Activated CD8-positive, alpha-beta memory T cell treated with anti-CD3 and anti-CD28 coated beads for 24 hours (primary cell): ENCODE measurements at regions not wholly inside any gene's neighbourhood (a gene's known extent, or its start where the extent isn't known, plus 50 kb on each side); places are given as distances from the start of the nearest gene placed in this dataset.

ENCODE experiments used
- DNase-seq: peaks from one replicate; pipeline ENCODE4 v3.0.0-alpha.2; 2020

GRCh38 chr12:38141239-38141638 is 175.3 kb upstream of the ALG10B start:
- no peak for DNase-seq

- DNase-seq = no peak
Observed at GRCh38 chr12:38141861-38142260, 174.7 kb upstream of the ALG10B start.

GRCh38 chr12:38142974-38143373 is 173.6 kb upstream of the ALG10B start:
- DNase-seq = no peak

- no peak for DNase-seq
Observed at GRCh38 chr12:38144049-38144448, 172.5 kb upstream of the ALG10B start.

GRCh38 chr12:38144601-38145436 is 171.8 kb upstream of the ALG10B start:
- no peak for DNase-seq

- DNase-seq = no peak
Observed at GRCh38 chr12:38149395-38150073, 167.0 kb upstream of the ALG10B start.

- peak; percentile 40 for DNase-seq
Observed at GRCh38 chr12:38151991-38152700, 164.4 kb upstream of the ALG10B start.

- no peak for DNase-seq
Observed at GRCh38 chr12:38152816-38153736, 163.5 kb upstream of the ALG10B start.

- no peak for DNase-seq
Observed at GRCh38 chr12:38153737-38154061, 162.9 kb upstream of the ALG10B start.

- no peak for DNase-seq
Observed at GRCh38 chr12:38154096-38155019, 162.2 kb upstream of the ALG10B start.

- DNase-seq = no peak
Observed at GRCh38 chr12:38155020-38155395, 161.6 kb upstream of the ALG10B start.

GRCh38 chr12:38155526-38156496 is 160.8 kb upstream of the ALG10B start:
- no peak for DNase-seq

GRCh38 chr12:38156497-38157245 is 159.9 kb upstream of the ALG10B start:
- no peak for DNase-seq

- no peak for DNase-seq
Observed at GRCh38 chr12:38157274-38157932, 159.2 kb upstream of the ALG10B start.

GRCh38 chr12:38157933-38158401 is 158.6 kb upstream of the ALG10B start:
- DNase-seq = peak; percentile 45

- no peak for DNase-seq
Observed at GRCh38 chr12:38158428-38159091, 158.0 kb upstream of the ALG10B start.

- DNase-seq = no peak
Observed at GRCh38 chr12:38159092-38159551, 157.5 kb upstream of the ALG10B start.
